Pulmonary artery endothelial cell (primary cell): ENCODE measurements at regions not wholly inside any gene's neighbourhood (a gene's known extent, or its start where the extent isn't known, plus 50 kb on each side); places are given as distances from the start of the nearest gene placed in this dataset.
A peak's percentile ranks its signal among the peaks of the same experiment; 100 is the strongest.

ENCODE experiments used
- DNase-seq: peaks from one replicate; pipeline ENCODE4 v3.0.0-alpha.2; 2011; ENCODE audit warnings: low read depth, low spot score

DNA sequence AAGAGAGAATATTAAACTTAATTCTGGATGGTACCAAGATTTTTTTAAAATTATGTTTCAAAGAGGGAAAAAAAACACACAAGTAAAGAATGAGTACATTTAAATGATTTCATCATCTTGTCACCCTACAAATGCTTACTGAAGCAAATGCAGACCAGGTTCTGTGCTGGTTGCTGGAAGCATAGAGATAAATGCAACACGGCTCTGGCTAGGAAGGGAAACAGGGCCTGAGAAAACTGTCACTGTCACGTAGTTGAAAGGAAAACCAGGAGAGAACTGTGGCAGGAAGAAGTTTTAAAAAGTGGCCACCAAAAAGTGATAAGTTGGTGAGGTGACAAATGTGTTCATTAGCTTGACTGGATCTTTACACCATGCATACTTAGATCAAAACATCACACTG is 336.9 kb upstream of the NFIA start:
- no peak for DNase-seq

DNA sequence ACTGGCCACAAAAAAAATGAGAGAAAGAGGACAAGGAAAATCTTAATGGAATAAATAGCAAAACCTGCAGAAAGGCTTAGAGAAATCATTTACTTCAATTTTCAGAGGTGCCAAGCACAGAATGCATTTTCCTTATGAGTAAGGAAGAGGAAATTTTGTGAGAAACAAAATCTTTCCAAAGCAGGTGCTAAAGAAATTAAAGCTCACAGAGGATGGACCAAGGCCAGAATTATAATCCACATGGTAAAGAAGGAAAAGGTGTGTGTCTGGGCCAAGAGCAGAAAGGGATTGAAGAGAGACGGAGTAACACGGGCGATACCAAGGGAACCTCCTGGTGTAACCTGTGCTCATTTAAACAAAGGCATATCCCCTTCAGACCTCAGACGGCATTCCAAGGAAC is 340.0 kb upstream of the NFIA start:
- no peak for DNase-seq

DNA sequence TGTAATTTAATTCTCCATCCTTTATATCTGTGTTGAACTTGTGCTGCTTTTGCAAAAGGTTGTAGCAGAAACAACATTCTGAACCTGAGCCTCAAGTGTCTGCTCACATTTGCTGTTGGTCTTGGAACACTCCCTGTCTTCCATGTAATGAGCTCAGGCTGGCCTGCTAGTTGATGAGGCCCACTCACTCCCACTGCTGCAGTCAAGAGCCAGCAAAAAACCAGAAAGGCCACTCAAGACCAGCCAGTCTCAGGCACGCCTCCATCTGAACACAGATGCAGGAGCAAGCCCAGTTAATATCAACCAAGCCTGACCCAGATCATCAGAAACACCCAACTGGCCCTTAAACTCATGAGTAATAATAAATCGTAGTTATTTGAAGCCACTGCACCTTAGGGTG is 342.2 kb upstream of the NFIA start:
- DNase-seq = no peak

DNA sequence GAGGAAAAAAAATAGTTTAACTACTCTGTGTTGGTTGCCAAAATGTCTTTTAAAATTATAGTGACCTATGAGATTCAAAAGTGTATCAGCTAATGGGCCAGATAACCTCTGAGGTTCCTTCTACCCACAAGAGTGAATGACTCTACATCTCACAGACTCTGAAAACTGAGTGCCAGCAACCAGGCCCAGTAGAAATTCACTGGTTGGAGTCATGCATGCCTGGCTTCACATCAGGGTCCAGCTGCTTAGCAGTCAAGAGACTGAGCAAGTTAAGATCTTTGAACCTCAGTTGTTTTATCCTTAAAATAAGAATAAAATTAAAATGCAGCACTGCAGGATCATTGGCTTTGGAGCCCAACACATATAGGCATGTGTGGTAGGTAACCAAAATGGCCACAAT is 342.6 kb upstream of the NFIA start:
- DNase-seq = no peak

DNA sequence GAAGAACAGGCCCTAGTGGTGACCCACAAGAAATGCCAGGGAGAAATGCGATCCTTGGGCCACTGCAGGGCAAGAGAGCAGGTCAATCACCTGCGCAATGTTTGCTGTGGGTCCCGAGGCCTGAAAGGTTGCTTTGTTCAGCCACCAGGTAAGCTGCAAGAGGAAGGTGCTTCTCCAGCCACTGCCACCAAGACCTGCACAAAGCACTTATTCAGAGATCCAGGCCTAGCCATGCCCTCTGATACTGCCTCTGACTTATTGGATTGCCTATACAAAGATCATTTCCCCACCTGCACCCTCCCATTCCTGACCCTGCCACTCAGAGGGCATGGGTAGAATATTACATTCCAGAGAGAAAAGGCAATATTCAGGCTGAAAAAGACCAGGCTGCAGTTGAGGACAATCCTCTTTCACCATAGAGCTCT is 349.4 kb upstream of the NFIA start:
- DNase-seq = no peak

DNA sequence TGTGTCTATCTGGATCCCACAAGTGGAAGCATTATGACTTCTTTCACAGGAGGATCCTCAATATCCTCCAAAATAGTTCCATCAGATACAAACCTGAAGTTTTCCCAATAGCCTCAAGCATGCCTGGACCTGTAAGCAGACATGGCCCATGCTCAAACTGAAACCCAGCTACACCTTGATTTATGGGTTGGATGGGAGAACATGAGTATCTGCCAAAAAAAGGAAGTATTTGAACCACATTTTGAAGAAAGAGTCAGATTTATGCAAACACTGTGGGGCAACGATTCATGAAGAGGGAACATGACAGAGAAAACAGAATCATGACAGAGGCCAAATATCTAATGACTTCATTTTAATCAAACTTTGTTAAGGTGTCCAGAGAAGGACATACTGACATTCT is 351.0 kb upstream of the NFIA start:
- DNase-seq = no peak

DNA sequence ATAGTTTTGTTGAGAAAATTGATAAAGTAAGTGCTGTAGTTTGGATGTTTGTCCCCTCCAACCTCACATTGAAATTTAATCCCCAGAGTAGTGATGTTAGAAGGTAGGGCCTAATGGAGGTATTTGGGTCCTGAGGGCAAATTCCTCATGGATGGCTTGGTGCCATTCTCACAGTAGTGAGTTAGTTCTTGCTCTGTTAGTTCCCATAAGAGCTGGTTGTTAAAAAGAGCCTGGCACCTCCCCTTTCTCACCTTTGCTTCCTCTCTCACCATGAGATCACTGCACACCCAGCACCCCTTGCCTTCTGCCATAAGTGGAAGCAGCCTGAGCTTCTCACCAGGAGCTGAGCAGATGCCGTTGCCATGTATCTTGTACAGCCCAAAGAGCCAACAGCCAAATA is 354.8 kb upstream of the NFIA start:
- DNase-seq = no peak

DNA sequence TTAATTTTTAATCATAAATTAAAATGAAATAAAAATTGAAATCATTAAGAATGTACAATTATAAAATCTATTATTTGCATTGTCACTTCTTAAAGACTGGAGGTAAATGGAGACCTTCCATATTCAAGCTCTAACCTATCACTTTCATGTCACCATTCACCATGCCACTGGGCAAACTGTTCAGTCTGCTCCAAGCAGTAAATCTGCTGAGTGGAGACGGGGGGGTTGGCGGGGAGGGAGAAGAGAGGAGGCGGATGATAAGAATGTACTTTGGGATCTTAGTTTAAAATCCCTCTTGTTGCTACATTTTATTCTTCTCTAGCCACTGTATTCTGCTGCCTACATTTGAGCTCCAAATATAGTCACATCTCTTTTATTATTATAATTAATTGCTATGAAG is 365.9 kb upstream of the NFIA start:
- no peak for DNase-seq

DNA sequence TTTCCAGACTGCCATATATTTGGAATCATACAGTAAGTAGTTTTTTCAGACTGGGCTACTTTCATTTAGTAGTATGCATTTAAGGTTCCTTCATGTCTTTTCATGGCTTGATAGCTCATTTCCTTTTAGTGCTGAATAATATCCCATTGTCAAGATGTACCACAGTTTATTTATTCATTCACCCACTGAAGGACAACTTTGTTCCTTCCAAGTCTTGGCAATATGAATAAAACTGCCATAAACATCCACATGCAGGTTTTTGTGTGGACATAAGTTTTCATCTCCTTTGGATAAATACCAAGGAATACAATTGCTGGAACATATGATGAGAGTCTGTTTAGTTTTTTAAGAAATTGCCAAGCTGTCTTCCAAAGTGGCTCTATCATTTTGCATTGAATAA is 366.4 kb upstream of the NFIA start:
- DNase-seq = no peak

DNA sequence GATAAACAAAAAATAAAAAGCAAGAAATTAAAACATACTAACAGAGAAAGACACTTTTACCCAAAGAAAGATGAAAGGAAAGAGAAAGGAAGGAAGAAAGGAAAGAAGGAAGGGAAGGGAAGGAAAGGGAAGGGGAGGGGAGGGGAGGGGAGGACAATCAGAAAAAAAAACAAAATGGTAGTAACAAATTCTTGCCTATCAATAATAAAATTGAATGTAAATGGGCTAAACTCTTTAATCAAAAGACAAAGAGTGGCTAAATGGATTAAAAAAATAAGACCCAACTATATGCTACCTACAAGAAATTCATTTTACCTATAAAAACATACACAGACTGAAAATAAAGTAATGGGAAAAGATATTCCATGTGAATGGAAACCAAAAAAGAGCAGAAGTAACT is 372.9 kb upstream of the NFIA start:
- DNase-seq = no peak

DNA sequence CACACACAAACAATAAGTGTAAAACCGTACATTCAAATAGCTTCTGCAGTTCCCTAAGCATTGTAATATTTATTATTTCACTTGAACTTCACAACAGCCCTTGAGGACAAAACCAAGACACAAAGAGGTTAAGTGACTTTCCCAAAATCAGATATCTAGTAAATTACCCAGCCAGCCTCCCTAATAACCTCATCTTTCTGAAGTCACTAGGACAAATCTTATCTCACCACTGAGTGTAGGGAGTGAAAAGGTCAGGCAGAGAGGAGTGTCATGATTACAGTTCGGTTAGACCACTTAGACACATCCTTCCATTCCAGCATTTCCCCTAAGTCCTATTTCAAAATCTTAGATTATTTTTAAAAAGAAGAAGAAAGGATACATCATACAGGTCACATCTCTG is 377.3 kb upstream of the NFIA start:
- DNase-seq = no peak

DNA sequence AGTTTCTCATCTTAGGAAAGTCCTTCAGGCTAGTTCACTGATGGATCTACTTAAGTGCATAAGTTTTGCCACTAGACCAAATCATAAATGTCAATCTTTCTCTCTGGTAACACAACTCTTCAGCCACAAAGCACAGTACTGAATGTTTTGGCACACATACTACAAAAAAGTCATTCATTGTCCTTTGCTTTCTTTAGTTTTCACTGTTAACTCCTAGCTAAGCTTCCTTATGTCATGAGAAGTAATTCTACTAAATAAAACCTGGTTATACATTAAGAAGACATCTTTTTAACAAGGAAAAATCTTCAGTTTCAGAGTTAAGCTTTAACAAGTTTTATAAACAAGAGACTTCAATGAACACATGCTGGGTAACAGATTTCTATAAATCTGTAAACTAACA is 379.2 kb upstream of the NFIA start:
- DNase-seq = no peak

DNA sequence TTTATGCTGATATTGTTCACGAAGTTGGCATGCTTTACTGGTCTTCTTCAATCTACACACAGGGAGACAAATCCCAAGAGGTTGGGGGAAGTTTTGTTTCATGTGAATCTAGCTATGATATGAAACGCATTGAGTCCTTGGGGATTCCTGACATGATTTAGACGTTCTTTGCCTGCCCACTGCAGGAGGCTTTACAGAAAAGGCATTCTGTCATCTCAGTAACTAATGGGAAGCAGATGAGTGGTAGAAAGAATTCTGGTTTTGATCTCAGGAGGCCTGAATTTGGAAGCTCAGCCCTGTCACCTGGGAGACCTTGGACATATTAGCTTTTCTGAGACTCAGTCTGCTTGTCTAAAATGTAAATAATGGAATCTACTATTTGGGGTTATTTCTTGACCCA is 383.0 kb upstream of the NFIA start:
- DNase-seq = no peak

DNA sequence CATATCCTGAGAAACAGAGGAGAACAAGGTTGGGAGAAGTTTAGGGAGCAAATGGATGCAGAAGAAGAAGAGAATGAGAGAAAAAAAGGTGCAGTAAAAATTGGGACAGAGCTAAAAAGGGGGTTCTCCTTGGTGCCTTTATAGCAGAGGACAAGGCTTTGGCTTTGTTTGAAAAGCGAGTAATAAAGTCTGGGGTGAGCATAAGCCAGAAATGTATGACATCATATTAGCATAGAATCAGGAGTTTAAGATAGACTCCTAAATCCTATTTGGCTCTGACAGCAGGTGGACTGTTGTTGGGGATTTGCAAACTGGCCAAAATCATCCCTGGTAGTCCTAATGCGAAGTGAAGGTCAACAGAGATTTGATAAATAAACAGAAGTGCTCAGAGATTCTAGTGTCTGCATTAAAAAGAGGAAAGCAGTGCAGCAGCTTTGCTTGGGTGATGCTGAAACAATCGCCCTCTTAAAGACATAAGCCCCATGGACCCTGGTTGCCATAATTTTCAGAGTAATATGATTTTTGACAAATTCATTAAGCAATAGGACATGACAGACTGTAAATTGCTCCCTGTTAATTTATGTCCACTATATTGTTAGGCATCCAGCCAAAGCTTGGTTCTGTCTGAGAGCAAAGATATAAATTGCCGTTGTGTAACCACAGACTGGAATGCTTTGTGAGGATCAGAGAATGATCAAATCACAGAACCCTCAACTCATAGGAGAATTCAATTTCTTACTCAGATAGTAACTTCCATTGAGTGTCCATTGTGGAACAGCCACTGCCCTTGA is 385.0 kb upstream of the NFIA start:
- no peak for DNase-seq

DNA sequence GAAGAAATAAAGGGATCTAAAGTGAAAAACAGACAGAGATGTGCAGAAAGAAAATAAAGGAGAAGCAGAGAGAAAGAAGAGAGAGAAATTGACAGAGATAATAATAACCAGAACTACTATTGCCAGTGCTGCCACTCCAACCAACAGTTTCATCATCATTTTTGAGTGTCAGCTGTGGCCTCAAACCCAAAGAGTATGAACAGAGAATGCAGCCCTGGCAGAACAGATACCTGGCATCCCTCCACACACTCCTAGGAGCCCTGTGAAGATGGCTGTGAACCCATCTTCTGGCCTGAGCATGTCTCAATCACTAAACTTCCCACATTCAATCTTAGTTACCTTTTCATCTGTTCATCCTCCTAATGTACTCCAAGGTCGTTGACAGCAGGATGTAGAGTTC is 385.8 kb upstream of the NFIA start:
- no peak for DNase-seq

DNA sequence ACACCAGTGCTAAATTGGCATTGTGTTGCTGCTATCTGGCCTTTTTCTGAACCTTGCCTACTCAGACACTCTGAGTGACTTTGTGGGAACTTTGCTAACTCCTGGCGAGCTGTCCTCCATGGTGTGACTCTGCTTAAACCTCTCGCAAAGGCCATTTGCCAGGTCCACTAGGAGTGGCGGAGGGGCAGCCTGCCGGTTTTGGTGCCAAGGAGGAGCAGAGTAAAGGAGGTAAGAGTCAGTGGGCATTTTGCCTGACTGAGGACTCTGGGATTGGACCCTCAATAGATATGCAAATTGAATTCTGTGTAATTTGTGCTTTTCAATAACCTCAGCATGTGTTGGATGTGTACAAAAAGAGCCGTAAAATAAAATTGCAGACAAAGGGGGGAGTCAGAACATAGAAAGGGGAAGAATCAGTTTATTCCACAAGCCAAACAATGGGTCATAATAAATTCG is 386.6 kb upstream of the NFIA start:
- DNase-seq = no peak

DNA sequence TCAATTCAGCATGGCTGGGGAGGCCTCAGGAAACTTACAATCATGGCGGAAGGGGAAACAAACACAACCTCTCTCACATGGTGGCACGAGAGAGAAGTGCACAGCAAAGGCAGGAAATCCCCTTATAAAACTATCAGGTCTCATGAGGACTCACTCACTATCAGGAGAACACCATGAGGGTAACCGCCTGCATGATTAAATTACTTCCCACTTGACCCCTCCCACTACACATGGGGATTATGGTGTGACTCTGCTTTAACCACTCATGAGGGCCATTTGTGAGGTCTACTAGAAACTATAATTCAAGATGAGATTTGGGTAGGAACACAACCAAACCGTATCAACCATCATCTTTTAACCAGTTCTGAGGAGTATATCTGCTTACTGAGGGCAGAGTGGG is 387.4 kb upstream of the NFIA start:
- no peak for DNase-seq

DNA sequence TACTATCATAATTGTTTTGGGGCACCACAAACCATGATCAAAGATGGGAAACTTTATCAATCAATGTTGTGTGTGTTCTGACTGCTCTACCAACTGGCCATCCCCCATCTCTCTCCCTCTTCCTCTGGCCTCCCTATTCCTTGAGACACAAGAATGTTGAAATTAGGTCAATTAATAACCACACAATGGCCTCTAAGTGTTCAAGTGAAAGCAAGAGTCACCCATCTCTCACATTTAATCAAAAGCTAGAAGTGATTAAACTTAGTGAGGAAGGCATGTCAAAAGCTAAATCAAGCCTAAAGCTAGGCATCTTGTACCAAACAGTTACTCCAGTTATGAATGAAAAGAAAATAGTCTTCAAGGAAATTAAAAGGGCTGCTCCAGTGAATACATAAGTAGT is 390.3 kb upstream of the NFIA start:
- no peak for DNase-seq

DNA sequence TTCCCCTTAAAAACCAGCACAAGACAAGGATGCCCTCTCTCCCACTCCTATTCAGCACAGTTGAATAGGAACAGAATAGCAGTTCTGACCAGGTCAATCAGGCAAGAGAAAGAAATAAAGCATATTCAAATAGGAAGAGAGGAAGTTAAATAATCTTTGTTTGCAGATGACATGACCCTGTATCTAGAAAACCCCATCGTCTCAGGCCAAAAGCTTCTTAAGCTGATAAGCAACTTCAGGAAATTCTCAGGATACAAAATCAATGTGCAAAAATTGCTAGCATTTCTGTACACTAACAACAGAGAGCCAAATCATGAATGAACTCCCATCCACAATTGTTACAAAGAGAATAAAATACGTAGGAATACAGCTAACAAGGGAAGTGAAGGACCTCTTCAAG is 394.1 kb upstream of the NFIA start:
- DNase-seq = peak; percentile 2

DNA sequence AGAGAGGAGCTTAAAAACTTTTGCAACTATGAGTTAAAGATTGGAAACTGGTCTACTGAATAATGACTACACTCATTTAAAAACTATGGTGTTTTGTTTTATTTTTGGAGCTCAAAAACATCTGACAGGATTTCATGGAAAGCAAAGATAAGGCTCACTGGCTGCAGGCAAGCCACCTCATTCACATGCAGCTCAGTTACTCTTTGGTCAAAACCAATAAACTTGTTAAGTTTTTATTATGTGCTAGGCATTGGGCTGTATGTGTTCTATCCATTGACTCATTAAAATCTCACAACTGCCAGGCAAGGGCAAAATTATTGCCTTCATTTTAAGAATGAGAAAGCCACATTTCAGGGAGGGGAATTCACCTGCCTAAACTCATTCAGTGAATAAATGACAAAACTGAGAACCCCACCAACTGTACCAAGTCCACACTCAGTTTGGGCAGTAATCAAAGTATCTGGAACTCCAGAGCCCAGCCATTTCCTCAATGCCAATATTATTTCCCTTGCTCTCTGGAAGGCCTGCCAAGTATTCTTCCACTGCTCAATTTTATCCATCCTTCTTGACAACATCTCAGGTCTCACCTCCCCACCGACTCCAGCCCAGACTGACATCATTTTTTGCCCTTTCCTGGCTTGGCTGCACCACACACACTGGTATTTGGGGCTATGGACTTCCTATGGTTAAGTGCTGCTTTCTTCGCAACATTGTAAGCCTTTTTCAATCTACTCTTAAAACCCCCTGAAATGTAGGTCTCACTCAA is 401.1 kb upstream of the NFIA start:
- DNase-seq = no peak

DNA sequence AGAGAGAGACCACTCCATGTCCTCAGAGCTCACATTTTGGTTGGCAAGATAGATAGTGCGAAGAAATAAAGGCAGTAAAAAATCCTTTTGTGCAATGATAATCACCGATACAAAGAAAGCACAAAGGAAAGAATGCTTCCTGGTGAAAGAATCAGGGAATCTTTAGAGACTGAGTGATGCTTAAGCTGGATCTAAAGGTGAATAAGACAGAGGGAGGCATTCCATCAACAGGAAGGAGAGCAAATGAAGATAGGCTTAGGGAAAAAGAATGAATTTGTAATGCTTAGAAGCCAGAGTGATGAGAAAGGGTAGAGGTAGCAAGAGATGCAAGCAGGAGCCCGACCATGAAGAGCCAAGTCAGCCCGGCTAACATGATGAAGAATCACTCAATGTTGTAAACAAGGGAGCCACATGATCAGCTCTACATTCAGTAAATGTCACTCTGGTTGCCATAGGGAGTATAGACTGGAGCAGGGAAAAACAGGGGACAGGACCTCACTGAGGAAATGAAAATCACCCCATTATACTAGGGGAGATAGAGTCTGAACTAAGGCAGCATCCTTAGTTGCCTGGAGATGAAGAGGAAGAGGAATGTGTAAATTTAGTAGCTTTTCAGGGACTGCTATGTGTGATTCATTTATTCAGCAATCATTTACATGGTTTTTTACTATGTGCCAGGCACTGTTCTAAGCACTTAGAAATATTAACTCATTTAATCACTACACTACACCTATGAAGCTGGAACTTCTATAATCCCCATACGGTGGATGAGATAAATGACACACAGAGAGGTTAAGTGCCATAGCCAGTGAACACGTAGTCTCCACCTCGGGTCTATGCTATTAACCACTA is 402.6 kb upstream of the NFIA start:
- DNase-seq = no peak

DNA sequence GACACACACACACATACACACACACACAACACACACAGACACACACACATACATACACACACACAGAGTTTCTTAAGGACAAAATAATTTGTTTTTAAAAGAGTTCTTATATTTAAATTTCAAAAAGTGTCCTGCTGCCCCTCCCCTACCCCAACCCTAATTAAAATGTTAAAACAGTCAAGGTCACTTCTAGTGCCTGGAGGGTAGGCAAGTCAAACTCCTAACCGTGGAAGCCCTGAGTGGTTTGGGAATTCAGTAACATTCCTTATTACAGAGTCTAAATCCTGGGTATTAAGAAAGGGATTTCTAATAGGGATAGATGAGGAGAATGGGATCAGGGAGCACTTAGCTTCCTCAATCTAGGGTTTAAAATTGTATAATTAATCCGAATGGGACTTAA is 403.6 kb upstream of the NFIA start:
- DNase-seq = no peak
